ENCODE measurements at regions not wholly inside any gene's neighbourhood (a gene's known extent, or its start where the extent isn't known, plus 50 kb on each side); places are given as distances from the start of the nearest gene placed in this dataset.

DNA sequence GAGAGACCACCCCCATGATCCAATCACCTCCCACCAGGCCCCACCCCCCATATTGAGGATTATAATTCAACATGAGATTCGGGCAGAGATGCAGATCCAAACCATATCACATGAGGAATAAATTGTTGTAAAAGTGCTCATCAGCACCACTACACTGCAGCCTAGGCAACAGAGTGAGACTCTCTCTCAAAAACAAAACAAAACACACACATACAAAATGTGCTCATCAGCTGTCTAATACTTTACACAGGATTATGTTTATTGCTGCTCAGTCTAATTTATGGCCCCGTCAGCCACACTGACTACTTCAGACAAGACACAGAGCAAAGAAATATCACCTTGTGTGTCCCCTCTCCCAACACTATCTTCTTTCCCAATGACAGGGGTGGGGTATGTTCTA lies 72.9 kb upstream of the PPM1J start:
- DNase-seq (ENCODE audit: low spot score) = no peak

DNA sequence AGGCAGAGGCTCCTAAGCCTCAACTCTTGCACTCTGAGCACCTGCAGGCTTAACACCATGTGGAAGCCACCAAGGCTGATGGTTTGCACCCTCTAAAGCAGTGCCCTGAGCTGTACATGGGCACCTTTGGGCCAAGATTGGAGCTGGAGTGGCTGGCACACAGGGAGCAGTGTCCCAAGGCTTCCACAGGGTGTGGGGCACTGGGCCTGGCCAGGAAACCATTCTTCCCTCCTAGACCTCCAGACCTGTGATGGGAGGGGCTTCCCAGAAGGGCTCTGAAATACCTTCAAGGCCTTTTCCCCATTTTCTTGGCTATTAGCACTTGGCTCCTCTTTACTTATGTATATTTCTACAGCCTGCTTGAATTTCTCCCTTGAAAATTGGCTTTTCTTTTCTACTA lies 67.9 kb upstream of the PPM1J start:
- DNase-seq (ENCODE audit: low spot score) = no peak

DNA sequence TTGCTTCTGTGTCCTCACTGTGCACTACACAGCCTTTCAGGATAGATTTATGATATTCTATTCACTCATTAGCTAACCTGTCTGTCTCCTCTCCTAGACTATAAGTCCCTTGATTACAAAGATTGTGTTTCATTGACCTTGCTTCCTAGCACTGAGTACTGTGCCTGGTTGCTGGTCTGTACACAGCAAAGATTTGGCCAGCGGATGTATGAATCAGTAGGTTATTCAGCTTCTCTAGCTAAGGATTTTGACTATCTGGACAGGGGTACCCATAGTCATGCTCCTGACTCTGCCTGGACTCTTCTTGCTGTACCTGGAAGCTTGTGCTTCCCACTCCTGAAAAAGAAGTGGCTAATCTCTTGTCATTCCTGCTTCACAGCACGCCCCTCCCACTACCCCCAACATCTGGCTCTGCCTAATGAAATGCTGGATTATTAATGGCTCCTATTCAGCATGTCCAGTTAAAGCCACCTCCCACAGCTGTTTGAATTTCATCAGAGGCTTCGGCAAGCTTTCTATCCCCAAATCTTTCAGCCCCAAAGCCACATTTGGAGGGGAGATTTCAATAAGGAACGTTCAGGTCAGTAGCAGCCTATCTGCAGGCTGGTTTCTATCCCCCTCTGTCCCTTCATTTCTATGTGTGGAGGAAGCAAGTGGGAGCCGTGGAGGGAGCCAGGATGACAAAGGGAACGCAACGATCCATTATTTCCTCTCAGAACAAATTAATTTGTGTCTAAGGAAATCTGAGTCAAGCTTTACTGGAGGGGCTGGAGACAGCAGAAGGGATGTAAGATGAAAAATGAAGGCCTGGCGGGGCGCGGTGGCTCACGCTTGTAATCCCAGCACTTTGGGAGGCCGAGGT lies 64.8 kb upstream of the PPM1J start:
- DNase-seq (ENCODE audit: low spot score) = no peak

DNA sequence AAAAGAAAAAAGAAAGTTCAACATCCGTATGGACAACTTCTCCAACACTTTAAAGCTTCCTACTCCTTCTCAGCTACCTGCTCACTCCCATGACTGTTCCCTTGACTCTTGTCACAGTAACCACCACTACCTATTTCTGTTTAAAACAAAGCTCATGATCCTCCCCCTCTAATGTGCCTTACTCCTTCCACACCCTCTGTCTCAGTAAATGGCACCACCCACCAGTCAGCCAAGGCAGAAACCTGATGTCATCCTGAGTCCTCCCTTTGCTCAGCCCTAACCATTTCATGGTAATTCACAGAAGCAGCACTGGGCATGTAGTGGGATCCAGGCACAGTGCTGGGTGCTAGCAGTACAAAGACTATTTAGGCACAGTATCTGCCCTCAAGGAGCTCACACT lies 63.0 kb upstream of the PPM1J start:
- DNase-seq (ENCODE audit: low spot score) = no peak

DNA sequence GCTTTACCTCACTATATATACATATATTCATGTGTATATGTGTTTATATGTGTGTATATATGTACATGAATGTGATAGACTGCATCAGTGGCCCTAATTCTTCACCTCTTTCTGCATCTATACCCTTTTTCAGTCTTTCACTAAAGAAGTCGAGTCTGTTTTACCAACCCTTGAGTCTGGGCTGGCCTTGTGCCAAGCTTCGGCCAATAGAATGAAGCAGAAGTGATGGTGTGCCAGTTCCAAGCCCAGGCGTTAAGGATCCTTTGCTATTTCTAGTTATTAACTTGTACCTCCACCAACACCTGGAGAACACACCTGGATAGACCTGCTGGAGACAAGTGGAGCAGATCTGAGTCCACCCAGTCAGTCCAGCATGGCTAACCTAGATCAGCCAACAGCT lies 61.6 kb upstream of the PPM1J start:
- no peak for DNase-seq (ENCODE audit: low spot score)

DNA sequence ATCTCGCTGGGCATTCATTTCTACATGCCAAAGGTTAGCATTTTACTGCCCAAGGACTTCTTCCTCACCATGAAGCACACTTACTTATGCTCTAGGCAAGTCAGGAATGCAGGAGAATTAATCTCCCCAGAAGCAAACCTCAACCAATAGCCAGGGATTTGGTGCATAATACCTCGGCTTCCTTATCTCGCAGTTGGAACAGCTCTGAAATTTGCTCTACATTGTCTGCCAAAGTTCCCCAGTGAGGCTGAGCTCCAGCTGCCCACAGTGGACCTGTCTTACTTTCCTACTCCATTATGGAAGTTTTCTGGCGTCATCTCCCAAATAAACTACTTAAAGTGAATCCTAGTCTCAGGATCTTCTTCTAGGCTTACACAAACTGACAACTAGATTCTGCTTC lies 57.6 kb upstream of the PPM1J start:
- no peak for DNase-seq (ENCODE audit: low spot score)

DNA sequence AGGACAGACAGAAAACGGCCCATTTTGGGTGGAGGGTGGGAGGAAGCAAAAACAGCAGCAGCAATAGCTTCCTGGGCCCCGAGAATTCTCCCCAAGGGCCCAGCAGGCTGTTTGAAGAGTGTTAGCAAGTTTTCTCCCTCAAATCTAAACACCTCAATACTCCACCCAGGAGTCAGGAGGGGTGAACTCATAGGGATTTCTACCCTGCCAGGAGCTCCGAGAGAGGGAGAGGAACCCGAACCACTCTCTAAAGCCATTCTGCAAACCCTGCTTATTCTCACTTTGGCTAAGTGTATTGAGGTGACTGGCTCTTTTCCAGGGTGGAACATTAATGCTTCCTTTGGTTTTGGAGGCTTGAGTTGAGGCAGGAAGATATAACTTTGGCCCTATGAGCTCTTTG lies 55.6 kb upstream of the PPM1J start:
- no peak for DNase-seq (ENCODE audit: low spot score)

DNA sequence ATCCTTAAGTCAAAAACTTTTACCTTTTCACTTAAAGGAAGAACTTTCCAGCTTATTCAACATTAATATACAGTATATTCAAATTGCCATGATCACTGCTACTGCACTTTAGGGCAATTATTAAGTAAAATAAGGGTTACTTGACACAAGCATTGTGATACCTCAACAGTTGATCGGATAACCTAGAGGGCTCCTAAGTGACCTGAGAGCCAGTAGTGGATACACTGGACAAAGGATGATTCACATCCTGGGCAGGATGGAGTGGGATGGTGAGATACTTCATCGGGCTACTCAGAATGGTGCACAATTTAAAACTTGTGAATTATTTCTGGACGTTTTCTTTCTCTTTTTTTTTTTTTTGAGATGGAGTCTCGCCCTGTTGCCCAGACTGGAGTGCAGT lies 54.5 kb upstream of the PPM1J start:
- DNase-seq (ENCODE audit: low spot score) = no peak

DNA sequence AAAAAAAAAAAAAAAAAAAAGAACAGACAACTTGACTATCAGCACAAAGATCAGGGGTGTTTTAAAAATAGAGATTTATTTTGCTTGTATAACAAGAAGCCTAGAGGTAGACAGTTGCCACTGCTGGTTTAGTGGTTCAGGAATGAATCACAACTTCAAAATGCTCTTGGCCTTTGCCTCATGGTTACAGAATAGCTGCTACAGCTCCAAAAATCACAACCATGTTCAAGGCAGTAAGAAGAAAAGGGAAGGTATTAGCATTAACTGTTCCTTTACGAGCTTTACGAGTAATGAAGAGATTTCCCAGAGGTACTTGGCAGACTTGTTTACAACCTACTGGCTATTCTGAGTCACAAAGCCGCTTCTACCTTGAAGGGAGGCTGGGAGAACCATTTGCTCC lies 52.5 kb upstream of the PPM1J start:
- no peak for DNase-seq (ENCODE audit: low spot score)
